Activated CD4-positive, alpha-beta T cell treated with anti-CD3 and anti-CD28 coated beads, Interleukin-2, amount 50 U/mL, for 48 hours (primary cell): ENCODE measurements at regions not wholly inside any gene's neighbourhood (a gene's known extent, or its start where the extent isn't known, plus 50 kb on each side); places are given as distances from the start of the nearest gene placed in this dataset.
"Not testable (repeated sequence)": the region's sequence is repeated elsewhere in the genome, so short reads cannot be mapped to it uniquely, and the experiment has no call there.

Experiments
- DNase-seq, 2 experiments: peaks; one replicate each; pipeline ENCODE4 v3.0.0-alpha.2; 2020

- DNase-seq, result no peak
Measured at GRCh38 chr14:21791749-21792148, 118.1 kb upstream of the OR4E1 start.

DNA sequence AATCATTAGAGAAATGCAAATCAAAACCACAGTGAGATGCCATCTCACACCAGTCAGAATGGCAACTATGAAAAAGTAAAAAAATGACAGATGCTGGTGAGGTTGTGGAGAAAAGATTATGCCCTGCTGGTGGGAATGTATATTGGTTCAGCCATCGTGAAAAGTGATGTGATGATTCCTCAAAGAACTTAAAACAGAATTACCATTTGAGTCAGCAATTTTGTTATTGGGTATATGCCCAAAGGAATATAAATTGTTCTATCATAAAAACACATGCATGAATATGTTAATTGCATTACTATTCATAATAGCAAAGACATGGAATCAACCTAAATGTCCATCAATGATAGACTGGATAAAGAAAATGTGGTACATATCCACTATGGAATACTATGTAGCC lies 115.1 kb upstream of the OR4E1 start:
- DNase-seq, result not testable (repeated sequence)

DNA sequence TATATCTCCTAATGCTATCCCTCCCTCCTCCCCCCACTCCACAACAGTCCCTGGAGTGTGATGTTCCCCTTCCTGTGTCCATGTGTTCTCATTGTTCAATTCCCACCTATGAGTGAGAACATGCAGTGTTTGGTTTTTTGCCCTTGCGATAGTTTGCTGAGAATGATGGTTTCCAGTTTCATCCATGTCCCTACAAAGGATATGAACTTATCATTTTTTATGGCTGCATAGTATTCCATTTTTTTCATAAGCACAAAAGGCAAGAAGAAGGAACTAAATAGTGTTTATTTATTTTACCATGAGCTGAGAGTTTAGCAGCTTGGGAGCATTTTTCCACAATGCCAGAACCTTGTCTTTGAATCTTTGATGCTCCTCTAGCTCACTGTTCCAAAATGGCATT lies 113.6 kb upstream of the OR4E1 start:
- DNase-seq, result not testable (repeated sequence)

DNA sequence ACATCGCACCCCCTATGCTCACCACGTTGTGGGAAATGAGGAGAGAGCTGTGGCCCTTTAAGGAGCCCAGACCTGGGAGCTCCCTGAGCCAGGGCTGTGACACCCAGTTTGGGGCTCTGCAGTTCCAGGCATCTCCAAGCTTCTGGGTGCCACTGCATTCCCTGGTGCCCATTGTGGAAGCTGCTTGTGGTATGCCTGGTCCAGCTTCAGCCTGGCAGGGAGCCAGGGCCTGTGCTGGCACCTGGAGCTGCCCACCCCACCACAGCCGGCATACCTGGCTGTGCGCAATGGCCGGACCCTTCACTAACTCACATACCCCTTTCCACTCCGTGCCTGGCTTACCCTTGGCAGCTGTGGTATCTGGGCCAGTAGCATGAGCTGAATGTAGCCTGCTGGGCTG lies 107.9 kb upstream of the OR4E1 start:
- no peak for DNase-seq

DNA sequence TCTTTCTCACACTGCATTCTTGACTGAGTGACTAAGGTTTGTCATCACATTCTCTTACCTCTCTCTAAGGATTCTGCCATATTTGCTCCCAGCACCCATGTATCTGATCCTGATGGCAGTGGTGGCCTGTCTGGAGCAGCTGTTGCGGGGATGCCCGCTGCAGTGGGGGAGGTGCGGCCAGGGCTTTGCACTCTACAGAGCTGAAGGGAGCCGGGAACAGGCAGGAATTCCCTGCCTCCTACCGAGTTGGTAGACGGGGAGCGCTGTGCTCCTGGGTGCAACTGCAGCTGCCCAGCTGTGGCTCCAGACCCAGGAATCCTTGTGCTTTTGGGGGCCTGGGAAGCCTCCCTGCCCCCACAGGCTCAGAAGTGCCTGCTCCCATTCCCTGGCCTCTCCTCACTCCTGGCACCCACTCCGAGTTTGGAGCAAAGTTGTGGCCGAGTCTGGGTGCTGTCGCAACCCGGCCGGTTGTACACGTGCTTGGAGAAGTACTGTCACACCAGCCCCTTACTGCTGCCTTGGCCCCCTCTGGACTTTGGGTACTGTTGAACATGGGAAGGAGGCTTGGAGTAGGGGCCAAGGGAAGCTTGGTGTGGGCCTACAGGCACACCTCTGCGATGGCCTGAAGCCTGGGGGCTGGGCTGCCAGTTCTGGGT lies 106.9 kb upstream of the OR4E1 start:
- no peak for DNase-seq

DNA sequence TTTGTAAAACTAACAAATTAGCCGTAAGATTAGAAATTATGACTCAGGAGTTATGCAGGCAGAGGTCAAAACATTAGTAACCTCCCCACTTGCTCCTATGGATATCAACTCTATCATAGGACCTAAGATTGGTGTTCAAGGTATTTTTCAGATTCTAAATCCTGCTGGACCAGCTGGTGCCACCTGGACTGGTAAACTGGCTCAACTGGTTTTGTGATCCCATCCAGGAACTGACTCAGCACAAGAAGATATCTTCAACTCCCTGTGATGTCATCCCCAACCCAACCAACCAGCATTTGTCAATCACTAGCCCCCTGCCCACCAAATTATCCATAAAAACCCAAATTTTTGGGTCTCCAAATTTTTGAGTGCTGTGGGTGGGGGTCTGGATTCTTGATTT lies 98.1 kb upstream of the OR4E1 start:
- DNase-seq, result no peak

- no peak for DNase-seq
Measured at GRCh38 chr14:21768875-21769257, 95.2 kb upstream of the OR4E1 start.

- DNase-seq, result peak; percentile 5 to 12
Measured at GRCh38 chr14:21768116-21768874, 94.7 kb upstream of the OR4E1 start.

DNA sequence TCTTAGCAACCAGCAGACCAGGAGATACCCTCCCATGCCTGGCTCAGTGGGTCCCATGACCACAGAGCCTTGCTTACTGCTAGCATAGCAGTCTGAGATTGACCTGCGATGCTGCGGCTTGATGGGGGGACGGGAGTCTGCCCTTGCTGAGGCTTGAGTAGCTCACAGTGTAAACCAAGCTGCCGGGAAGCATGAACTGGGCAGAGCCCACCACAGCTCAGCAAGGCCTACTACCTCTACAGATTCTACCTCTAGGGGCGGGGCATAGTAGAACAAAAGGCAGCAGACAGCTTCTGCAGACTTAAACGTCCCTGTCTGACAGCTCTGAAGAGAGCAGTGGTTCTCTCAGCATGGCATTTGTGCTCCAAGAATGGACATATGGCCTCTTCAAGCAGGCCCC lies 86.7 kb upstream of the OR4E1 start:
- not testable (repeated sequence) for DNase-seq

- no peak for DNase-seq
Measured at GRCh38 chr14:21749306-21749868, 75.8 kb upstream of the OR4E1 start.

- peak; percentile 53 to 61 for DNase-seq
Measured at GRCh38 chr14:21748869-21749303, 75.3 kb upstream of the OR4E1 start.

- no peak for DNase-seq
Measured at GRCh38 chr14:21735639-21736307, 62.2 kb upstream of the OR4E1 start.

DNA sequence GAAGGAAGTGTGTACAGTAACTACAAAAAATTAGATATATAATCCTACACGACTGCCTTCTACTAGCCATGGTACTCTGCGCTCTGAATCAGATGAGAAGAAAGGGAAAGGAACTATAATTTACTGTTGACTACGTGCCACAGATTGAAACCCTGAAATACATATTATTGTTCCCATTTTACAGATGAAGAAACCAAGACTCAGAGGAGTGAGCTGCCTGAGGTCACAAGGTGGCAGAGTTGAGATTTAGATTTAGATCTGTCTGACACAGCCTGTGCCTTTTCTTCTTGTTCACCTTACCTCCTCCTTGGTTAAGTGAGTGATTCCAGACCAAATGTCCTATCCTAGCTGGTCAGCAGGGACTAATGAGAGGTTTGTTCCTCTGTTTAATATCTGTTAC lies 61.6 kb upstream of the OR4E1 start:
- DNase-seq, result no peak

GRCh38 chr14:21734457-21735074 lies 60.9 kb upstream of the OR4E1 start:
- DNase-seq, result no peak

GRCh38 chr14:21729703-21730233 lies 56.1 kb upstream of the OR4E1 start:
- DNase-seq, result no peak

- DNase-seq, result no peak
Measured at GRCh38 chr14:21725250-21725649, 51.6 kb upstream of the OR4E1 start.

- DNase-seq, result no peak
Measured at GRCh38 chr14:21724090-21724973, 50.7 kb upstream of the OR4E1 start.

GRCh38 chr14:21723431-21724045 lies 49.9 kb upstream of the OR4E1 start:
- DNase-seq, result peak; percentile 31 to 53
